HG03159 (cell line): ENCODE measurements at regions not wholly inside any gene's neighbourhood (a gene's known extent, or its start where the extent isn't known, plus 50 kb on each side); places are given as distances from the start of the nearest gene placed in this dataset.
"Not testable (repeated sequence)": the region's sequence is repeated elsewhere in the genome, so short reads cannot be mapped to it uniquely, and the experiment has no call there.

Experiments used
- ATAC-seq: cut with Tn5 transposase; IDR thresholded peaks from one replicate; pipeline ENCODE4 v1.9.1; 2021; ENCODE audit warnings: mild to moderate bottlenecking, moderate library complexity; ENCODE audit not compliant: unreplicated experiment

DNA sequence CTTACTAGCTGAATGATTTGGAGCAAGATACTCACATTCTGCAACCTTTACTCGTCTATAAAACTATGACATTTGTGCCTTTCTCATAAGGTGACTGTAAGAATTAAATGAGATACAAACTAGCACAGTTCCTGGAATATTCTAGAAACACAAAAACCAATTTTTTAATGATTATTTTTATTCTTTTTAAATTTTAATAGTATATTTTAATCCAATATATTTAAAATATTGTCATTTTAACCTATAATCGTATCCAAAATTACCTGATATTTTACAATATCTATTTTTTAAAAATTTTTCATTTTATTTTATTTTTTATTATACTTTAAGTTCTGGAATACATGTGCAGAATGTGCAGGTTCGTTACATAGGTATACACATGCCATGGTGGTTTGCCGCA lies 238.1 kb downstream of the OLFM4 start:
- no peak for ATAC-seq

DNA sequence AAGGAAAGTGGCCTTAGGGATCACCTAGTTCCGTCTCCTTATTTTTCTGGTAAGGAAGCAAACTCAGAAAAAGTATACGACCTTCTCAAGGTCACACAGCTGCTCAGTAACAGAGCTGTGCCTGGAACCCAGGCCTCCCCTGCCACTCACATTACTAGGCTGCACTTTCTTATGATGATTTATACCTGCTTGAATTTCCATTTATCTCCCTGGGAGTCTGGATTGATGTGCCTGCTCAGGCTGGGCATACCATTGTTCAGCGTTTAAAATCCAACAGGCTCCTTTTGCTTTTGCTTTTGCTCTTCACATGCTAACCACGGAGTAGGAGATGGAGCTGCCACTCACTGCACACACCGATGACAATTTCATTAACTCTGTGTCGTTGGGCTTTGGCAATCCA lies 241.0 kb downstream of the OLFM4 start:
- no peak for ATAC-seq

DNA sequence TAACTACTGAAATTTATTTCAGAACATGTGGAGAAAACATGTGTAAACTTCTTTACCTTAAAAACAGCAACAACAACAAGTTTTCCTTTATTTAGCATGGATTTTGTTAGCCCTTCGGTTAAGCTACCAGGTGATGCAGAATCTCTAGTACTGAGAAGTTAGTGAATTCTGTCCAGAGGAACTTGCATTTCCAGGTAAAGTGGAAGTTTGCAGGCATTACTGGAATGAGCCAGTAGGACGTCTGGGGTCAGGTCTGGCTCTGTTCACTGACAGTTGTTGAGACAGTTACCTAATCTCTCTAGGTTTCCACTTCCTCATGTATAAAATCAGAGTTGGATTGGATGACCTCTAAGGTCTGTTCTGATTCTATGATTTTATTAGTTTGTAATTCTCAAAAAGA lies 244.3 kb downstream of the OLFM4 start:
- no peak for ATAC-seq

DNA sequence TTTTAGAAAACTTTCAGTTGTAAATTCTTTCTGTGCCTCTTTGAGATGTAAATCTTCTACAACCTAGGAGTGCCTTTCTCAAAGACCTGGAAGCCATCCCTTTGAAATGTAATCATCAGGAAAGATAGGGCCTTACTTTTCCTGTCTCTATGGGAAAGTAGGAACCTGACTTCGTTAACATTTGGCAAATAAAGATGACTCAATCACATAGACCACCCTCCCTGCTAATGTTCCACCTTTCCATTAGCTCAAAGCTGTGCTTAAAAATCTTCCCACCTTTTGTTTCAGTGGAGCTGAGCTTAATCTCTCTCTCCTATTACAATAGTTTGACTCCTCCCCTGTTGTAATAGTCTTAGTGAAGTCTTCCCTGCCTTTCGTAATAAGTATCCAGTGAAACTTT lies 247.7 kb downstream of the OLFM4 start:
- ATAC-seq = no peak

DNA sequence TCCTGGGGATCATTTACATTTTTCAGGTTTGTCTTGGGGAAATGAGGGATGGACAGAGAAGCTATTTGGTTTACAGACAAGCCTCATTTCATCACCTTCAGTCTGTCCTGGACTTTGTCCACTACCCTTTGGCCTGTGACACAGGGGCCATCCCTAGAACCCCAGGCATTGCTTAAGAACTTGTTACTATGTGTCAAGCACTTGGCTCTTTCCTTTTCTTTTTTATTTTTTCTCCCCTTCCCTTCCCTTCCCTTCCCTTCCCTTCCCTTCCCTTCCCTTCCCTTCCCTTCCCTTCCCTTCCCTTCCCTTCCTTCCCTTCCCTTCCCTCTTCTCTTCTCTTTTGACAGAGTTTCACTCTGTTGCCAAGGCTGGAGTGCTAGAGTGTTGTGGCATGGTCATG lies 253.1 kb downstream of the OLFM4 start:
- ATAC-seq = no peak

DNA sequence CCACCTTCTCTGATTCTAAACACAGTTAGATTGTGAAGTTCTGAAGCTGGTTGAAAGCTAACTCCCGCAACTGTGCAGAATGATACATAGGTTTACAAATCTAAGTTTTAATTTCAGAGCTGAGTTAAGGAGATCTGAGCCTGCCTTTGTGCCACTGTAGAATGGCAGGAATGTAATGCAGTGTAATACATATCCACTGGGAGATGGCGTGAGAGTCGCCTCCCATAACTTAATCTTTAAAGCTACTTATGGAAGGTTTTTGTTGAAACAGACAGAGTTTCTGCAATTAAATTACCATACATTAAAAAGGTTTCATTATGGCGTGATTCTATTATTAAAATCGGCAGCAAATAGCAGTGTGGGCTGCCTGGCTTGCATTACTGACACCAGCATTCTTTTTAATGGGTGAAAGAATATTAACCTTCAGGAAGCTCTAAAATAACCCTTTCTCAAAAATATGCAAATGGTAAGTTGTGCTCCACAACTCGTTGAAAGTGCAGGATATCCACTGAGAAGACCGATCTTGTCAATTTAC lies 257.4 kb downstream of the OLFM4 start:
- no peak for ATAC-seq

DNA sequence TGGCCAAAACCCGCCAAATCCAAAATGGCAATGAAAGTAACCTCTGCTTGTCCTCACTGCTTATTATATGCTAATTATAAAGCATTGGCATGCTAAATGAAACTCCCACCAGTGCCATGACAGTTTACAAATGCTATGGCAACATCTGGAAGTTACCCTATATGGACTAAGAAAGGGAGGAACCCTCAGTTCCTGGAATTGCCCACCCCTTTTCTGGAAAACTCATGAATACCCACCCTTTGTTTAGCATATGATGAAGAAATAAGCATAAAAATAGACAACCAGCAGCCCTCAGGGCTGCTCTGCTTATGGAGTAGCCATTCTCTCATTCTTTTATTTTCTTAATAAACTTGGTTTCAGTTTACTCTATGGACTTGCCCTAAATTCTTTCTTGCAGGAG lies 269.8 kb downstream of the OLFM4 start:
- no peak for ATAC-seq

DNA sequence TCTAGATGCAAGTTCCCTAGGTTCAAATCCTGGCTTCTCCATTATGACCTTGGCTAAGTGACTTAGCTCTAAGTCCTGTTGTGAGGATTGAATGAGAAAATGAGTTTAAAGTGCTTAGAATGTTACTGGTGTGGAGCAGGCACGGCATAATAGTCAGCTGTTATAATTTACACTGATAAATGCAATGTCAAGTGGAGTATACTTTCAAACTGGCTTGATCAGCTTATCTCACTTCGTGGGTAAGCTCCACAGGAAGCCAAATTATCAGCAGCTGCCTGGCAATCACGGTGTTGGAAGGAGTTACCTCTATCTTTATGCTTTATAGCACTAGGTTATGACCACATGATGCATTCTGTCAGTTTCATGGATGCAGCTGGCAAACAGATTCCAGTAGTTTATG lies 272.8 kb downstream of the OLFM4 start:
- ATAC-seq = no peak

DNA sequence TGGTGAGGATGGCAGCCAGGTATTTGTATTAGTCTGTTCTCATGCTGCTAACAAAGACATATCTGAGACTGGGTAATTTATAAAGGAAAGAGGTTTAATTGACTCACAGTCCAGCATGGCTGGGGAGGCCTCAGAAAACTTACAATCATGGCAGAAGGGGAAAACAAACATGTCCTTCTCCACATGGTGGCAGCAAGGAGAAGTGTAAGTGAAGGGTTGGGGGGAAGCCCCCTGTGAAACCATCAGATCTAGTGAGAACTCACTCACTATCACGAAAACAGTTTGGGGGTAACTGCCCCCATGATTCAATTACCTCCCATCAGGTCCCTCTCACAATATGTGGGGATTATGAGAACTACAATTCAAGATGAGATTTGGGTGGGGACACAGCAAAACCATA lies 276.8 kb downstream of the OLFM4 start:
- not testable (repeated sequence) for ATAC-seq

DNA sequence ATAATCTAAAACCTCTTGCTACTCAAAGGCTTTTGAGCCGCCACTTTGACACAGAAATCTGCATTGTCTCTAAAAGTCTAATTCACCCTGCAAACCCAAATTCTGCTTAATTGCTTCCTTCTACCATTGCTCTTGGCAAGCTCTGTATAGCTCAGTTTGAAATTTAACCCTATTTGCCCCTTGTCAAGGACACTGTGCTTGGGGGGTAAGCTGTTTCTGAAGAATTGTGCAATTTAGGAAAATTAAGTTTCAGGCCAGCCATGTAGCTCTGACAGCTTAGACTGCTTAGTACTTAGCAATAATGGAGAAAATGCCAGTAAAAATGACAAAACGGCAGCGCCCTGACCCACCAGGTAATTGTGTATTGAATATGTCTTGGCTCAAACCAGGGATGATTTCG lies 282.2 kb downstream of the OLFM4 start:
- no peak for ATAC-seq

DNA sequence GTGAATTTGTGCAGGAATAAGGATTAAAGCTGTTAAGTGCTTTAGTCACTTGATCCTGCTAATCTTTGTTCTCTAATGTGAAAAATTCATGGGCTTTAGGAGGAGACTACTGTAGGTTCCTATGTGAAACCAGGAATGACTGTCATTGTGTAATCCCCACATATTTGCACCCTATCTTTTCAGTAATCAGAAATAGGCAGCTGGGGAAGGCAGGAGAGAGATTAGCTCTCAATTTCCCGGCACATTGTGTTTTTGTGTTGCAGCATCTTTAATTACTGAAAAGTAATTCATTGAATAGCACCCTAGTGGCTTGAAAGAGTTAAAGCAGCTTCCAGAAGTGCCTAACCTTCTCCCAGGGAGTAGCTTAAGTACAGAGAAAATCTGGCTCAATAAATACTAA lies 282.9 kb downstream of the OLFM4 start:
- ATAC-seq = no peak

DNA sequence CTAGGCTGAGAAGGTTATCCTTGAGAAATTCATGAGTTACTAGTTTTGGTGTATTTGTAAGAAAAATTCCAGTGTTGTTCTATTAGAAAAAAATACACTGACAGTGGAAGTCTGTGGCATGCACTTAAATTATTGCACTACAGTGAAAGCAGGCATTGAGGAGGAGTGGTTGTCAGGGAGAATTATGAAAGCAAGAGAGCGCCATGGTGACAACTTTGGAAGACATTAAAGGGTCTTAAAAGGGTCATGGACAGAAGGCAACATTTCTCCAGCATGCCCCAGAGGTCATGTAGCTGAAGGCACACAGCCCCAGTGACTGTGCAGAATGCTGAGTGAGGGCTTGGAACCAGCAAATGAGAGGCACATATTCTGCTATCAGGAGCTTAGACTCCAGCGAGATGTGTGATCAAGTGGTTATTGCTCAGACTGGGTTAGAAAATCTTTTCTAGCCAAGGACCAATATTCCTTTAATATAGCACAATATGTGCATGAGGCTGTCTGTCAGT lies 292.7 kb downstream of the OLFM4 start:
- no peak for ATAC-seq

DNA sequence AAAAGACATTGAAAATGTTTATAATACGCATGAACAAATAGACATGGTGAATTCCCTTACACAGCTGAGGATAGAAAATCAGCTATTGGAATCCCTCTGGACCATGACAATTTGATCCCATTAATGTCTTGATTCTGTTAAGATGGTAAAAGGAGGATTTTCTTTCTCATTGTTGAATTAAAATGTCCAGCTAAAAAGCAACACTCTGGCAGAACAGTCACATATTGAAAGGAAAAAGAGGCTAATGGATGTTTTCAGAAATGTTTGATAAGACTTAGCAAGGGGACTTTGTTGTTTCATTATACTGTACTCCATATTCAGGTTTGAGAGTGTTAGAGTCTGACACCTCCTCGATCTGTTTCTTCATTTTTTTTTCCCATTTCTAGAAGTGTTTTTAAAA lies 296.0 kb downstream of the OLFM4 start:
- no peak for ATAC-seq

DNA sequence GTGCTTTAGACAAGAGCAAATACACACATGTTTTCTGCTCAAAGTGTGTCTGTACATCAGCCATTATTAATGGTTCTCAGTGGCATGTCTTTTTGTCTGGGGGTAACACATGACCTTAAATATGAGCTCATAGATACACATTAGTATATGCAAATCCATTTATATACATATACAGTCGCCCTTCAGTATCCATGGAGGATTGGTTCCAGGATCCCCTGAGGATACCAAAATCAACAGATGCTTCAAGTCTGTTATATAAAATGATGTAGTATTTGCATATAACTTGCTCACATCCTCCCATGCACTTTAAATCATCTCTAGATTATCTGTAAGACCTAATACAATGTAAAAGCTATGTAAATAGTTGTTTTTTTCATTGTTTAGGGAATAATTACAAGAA lies 298.1 kb downstream of the OLFM4 start:
- ATAC-seq = no peak

DNA sequence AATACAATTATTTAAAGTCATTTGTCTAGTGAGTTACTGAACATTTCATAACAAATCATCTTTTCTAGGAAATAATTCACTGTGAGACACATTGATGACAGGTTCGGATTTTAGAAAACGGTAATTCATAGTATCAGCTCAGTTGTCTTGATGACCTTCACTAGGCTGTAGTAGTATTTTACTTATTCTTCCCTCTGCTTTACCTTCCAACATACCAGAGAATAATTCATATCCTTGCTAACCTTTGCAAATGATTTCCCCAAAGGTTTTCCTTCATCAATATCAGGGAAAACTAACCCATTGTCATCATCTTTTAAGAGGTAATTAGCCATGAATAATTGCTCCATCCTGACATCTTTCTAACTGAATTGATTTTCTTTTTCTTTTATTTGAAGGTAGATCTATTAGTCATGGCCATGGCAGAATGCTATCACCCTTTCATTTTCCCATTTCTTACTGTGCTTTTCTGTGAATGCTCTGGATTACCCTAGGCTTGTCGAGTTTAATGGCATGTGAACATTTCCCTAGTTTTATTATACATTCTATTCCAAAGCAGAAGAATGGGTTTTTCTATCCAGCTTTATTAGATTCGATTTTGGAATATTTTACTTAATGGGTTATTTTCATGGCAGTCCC lies 299.2 kb downstream of the OLFM4 start:
- ATAC-seq = no peak

DNA sequence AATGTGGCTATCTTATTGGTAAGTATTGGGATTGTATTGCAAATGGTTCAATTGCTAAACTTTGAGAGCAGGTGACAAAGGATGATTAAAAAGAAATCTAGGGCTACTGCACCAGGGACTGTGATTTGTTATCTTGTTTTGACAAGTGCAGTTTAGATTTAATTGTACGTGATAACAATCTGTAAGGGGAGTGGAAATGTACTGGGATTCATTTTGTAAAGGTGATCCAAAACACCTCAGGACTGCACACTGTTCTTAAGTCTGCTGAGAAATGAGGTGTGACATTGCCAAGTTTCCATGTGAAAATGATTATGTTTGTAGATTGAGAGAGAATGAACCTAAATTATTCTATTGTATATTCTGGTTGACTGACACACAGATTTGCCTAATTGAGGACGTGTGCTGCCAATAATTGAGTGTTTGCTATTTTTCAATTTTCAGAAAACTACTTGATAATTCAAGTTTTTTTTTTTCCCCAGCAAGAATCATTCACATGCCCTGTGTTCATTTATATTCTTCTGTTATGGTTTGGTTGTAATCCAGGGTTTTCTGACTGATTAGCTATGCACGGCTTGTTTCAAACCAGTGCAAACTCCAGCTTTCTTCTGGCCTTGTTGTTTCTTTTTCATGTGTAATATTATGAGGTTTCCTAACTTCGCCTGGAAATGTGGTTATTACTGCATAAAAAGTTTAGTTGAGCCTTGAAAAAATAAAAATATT lies 308.0 kb downstream of the OLFM4 start:
- ATAC-seq = no peak

DNA sequence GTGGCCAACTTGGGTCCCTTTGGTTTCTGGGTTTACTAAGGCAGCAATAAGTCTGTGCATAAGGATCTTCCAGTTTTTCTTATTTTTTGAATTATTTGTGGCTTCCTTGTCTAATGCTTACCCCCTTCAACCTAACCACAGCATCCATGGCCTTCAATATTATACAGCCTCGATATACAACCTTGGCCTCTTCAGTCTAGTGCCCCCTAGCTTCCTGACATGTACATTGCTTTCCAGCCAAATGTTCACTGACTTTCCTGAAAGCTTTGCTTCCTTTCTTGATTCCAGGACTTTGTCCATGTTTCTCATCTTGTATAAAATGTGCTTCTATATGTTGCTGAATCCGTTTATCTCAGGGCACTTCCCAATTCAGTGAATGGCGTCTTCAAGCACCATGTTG lies 310.1 kb downstream of the OLFM4 start:
- no peak for ATAC-seq

DNA sequence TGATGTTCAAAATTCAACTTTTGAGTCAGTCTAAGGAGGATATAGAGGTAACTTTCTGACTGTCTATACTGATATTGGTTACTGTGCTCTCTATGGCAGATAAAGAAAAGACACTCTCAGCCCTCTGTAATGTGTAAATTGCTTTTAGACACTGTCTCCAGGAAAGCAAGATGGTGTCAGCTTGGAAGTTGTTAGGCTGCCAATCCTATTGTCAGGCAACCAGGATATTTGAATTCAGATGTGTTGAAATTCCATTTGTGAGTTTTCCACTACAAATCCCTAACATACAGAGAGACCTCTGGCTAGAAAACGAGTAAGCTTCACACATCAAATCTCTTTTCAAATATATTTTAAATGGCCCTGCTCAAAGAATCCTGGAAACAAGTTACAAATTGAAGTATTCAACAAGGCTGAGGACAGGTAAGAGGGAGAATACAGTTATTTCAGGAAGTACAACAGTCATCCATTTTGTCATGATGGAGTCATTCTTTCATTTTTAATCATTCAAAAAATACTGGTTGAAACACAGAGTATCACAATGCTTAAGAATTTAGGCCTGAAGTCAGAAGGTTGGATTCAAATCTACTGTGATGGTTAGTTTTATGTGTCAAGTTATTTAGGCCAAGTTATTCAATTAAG lies 312.0 kb downstream of the OLFM4 start:
- no peak for ATAC-seq

DNA sequence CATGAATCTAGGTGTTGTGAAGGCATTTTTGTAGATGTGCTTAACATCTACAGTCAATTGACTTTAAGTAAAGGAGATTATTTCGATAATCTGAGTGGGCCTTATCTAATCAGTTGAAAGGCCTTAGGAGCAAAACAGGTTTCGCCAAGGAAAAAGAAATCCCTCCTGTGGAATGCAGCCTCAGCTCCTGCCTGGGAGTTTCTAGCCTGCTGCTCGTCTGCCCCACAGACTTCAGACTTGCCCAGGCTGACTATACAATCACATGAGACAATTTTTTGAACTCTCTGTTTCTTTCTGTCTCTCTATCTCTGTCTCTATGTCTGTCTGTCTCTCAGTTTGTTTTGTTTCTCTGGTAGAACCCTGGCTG lies 312.5 kb downstream of the OLFM4 start:
- ATAC-seq = no peak

DNA sequence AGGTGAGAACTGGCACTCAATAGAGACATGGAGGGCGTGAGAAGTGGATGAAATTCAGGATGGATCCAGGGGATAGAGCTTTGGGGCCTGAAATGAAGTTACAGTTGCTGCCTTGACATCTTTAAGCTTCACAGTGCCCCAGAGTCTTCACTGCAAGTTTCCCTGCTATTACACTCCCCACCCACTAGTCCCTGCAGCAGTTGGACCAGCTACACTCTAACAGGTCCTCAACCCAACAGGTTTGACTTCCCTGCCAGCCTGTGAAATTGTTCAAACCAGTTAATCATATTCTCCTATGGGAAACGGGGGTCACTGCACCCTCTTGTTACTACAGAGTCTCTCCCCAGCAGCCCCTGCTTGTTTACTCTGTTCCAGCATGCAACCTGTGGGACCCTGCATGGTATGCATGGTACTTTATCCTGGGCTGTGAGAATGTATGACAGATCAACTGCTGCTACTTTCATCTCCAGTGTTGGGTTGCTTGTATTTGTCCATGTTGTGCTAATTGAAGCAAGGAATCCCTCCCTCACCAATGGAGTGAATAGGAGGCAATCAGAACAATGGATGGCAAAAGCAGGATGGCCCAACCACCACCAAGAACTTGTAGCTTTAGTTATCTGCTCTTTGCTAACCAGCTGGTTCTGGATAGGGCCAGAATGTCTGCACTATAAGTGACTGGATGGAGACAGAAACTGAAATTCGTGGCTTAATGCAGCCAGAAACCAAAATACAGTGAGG lies 314.2 kb downstream of the OLFM4 start:
- no peak for ATAC-seq

DNA sequence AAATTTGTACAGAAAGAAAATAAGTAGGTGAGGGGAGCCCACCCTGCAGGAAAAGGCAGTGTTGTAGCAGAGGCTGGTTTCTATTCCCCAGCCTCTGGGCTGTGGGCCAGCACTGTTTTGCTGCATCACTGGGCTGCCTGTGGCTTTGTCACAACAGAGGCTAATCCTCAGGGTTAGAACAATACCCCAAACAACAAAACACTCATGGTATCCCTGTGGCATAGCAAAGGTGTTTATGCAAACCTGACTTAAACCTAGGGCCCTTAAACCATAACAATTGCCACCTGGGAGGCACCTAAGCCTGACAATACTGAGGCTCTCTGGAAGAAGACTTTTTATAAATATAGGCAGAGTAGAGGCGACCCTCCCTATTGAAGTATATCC lies 314.7 kb downstream of the OLFM4 start:
- ATAC-seq = no peak
